H9 (cell line): ENCODE measurements at regions not wholly inside any gene's neighbourhood (a gene's known extent, or its start where the extent isn't known, plus 50 kb on each side); places are given as distances from the start of the nearest gene placed in this dataset.

Source experiments
- DNase-seq: peaks from one replicate; pipeline ENCODE4 v3.0.0-alpha.2; 2017
- H2AFZ ChIP-seq: one replicate; pipeline ENCODE4 v1.6.1; 2013; ENCODE audit warnings: mild to moderate bottlenecking, low read length, control low read depth, moderate library complexity
- H2AK5ac ChIP-seq: 2 replicates; pipeline ENCODE4 v1.6.1; 2013; ENCODE audit warnings: low read length, control low read depth, mixed read lengths; ENCODE audit not compliant: insufficient read length
- H2BK120ac ChIP-seq: one replicate; pipeline ENCODE4 v1.6.1; 2013; ENCODE audit warnings: low read depth, mild to moderate bottlenecking, low read length, control low read depth, inconsistent platforms; ENCODE audit not compliant: poor library complexity, severe bottlenecking
- H2BK12ac ChIP-seq: 2 replicates; pipeline ENCODE4 v1.6.1; 2013; ENCODE audit warnings: low read length, control low read depth, mixed read lengths, low read depth; ENCODE audit not compliant: insufficient read length
- H2BK15ac ChIP-seq: 2 replicates; pipeline ENCODE4 v1.6.1; 2013; ENCODE audit warnings: low read depth, low read length, control low read depth
- H2BK20ac ChIP-seq: one replicate; pipeline ENCODE4 v1.6.1; 2013; ENCODE audit warnings: low read depth, mild to moderate bottlenecking, low read length, control low read depth, inconsistent platforms; ENCODE audit not compliant: poor library complexity, severe bottlenecking
- H2BK5ac ChIP-seq: 2 replicates; pipeline ENCODE4 v1.6.1; 2013; ENCODE audit warnings: low read length, control low read depth, mixed read lengths; ENCODE audit not compliant: insufficient read length
- H3K14ac ChIP-seq: 2 replicates; pipeline ENCODE4 v1.6.1; 2013; ENCODE audit warnings: low read length, control low read depth; ENCODE audit not compliant: insufficient read depth
- H3K18ac ChIP-seq: 2 replicates; pipeline ENCODE4 v1.6.1; 2013; ENCODE audit warnings: low read depth, mild to moderate bottlenecking, mixed read lengths, low read length, control low read depth; ENCODE audit not compliant: insufficient read length
- H3K23ac ChIP-seq: 2 replicates; pipeline ENCODE4 v1.6.1; 2013; ENCODE audit warnings: low read length, control low read depth, mixed read lengths, low read depth; ENCODE audit not compliant: insufficient read length
- H3K23me2 ChIP-seq: 2 replicates; pipeline ENCODE4 v1.6.1; 2013; ENCODE audit warnings: low read depth, mild to moderate bottlenecking, mixed read lengths, low read length, control low read depth; ENCODE audit not compliant: insufficient read length, poor library complexity, severe bottlenecking
- H3K27ac ChIP-seq: 2 replicates; pipeline ENCODE4 v1.5.1; 2013; ENCODE audit warnings: low read length, control low read depth, mixed read lengths, low read depth; ENCODE audit not compliant: insufficient read length
- H3K27me3 ChIP-seq: 2 replicates; pipeline ENCODE4 v1.6.1; 2013; ENCODE audit warnings: low read length, control low read depth, inconsistent platforms; ENCODE audit not compliant: insufficient read depth
- H3K4ac ChIP-seq: 2 replicates; pipeline ENCODE4 v1.6.1; 2013; ENCODE audit warnings: low read depth, mild to moderate bottlenecking, control low read depth, inconsistent platforms, low read length, moderate library complexity
- H3K4me1 ChIP-seq: 2 replicates; pipeline ENCODE4 v1.6.1; 2013; ENCODE audit warnings: low read length, control low read depth, inconsistent platforms; ENCODE audit not compliant: insufficient read depth
- H3K4me2 ChIP-seq: 2 replicates; pipeline ENCODE4 v1.6.1; 2013; ENCODE audit warnings: low read length, control low read depth, mixed read lengths; ENCODE audit not compliant: insufficient read length, insufficient read depth
- H3K56ac ChIP-seq: 2 replicates; pipeline ENCODE4 v1.6.1; 2013; ENCODE audit warnings: low read depth, mild to moderate bottlenecking, mixed read lengths, low read length, control low read depth; ENCODE audit not compliant: insufficient read length
- H3K79me1 ChIP-seq: 2 replicates; pipeline ENCODE4 v1.6.1; 2013; ENCODE audit warnings: low read depth, mild to moderate bottlenecking, moderate library complexity, low read length, control low read depth, inconsistent platforms; ENCODE audit not compliant: insufficient read depth, poor library complexity, severe bottlenecking
- H3K79me2 ChIP-seq: 2 replicates; pipeline ENCODE4 v1.6.1; 2013; ENCODE audit warnings: low read length, control low read depth, inconsistent platforms; ENCODE audit not compliant: insufficient read depth
- H3K9ac ChIP-seq: 2 replicates; pipeline ENCODE4 v1.6.1; 2013; ENCODE audit warnings: low read length, control low read depth, mixed read lengths; ENCODE audit not compliant: insufficient read length; ENCODE audit errors: extremely low read depth
- H3K9me3 ChIP-seq: one replicate; pipeline ENCODE4 v1.6.1; 2013; ENCODE audit warnings: low read depth, low read length, inconsistent platforms; ENCODE audit not compliant: control insufficient read depth
- H3T11ph ChIP-seq: one replicate; pipeline ENCODE4 v1.6.1; 2013; ENCODE audit warnings: mild to moderate bottlenecking, low read length, control low read depth, inconsistent platforms
- H4K20me1 ChIP-seq: one replicate; pipeline ENCODE4 v1.6.1; 2013; ENCODE audit not compliant: control insufficient read depth, insufficient read length, insufficient read depth
- H4K5ac ChIP-seq: 2 replicates; pipeline ENCODE4 v1.6.1; 2013; ENCODE audit warnings: low read depth, mild to moderate bottlenecking, mixed read lengths, low read length, control low read depth; ENCODE audit not compliant: insufficient read length
- H4K8ac ChIP-seq: replicated peaks from 2 replicates; pipeline ENCODE4 v1.6.1; 2013; ENCODE audit warnings: low read length, control low read depth, mixed read lengths, low read depth; ENCODE audit not compliant: insufficient read length
- H4K91ac ChIP-seq: 2 replicates; pipeline ENCODE4 v1.6.1; 2013; ENCODE audit warnings: low read depth, mild to moderate bottlenecking, moderate library complexity, mixed read lengths, low read length, control low read depth; ENCODE audit not compliant: insufficient read length
- H3K27ac Mint-ChIP-seq, 3 experiments: 2 replicates in 2 of 3; 3 replicates in 1 of 3; pipeline ENCODE4 v1.8.0; 2020 to 2021; ENCODE audit warnings: mixed read lengths in 3 of 3, mild to moderate bottlenecking in 1 of 3, moderate library complexity in 1 of 3
- H3K27me3 Mint-ChIP-seq: 2 replicates; pipeline ENCODE4 v1.8.0; 2021; ENCODE audit warnings: low read depth, mild to moderate bottlenecking, moderate library complexity, mixed read lengths
- H3K36me3 Mint-ChIP-seq, 3 experiments: 2 replicates in 2 of 3; 3 replicates in 1 of 3; pipeline ENCODE4 v1.8.0; 2020 to 2021; ENCODE audit warnings: low read depth in 3 of 3, mixed read lengths in 3 of 3; ENCODE audit not compliant: insufficient read depth in 1 of 3
- H3K4me1 Mint-ChIP-seq, 2 experiments: 2 replicates each; pipeline ENCODE4 v1.8.0; 2020; ENCODE audit warnings: mixed read lengths in 2 of 2
- H3K4me3 Mint-ChIP-seq, 2 experiments: 2 replicates in 1 of 2; 3 replicates in 1 of 2; pipeline ENCODE4 v1.8.0; 2020 to 2021; ENCODE audit warnings: mild to moderate bottlenecking in 2 of 2, mixed read lengths in 2 of 2, moderate library complexity in 1 of 2
- H3K9me3 Mint-ChIP-seq, 2 experiments: 2 replicates in 1 of 2; 3 replicates in 1 of 2; pipeline ENCODE4 v1.8.0; 2020; ENCODE audit warnings: mild to moderate bottlenecking in 2 of 2, mixed read lengths in 2 of 2, moderate library complexity in 1 of 2
- CTCF ChIP-seq: fragments of 200-600 bp; sonication (generic); conservative IDR thresholded peaks from 3 replicates; pipeline ENCODE4 v1.8.0; 2021; ENCODE audit warnings: antibody characterized with exemption, mild to moderate bottlenecking

- H4K20me1 ChIP-seq = no peaks in the 10 kb centered on the region
- H4K8ac ChIP-seq = no peak overlapping the region
- H3K36me3 Mint-ChIP-seq = peaks cover 0 to 2% (median 0%) of the 10 kb centered on the region in 3 experiments; a peak in 2 of 7 replicates
- H3K27me3 Mint-ChIP-seq = no peaks in the 10 kb centered on the region
- H3K9me3 ChIP-seq = no peaks in the 10 kb centered on the region
- no peak overlapping the region for H2BK120ac ChIP-seq
- no peaks in the 10 kb centered on the region for H3K79me2 ChIP-seq
- no peak overlapping the region for H2BK20ac ChIP-seq
- no peaks in the 10 kb centered on the region for H3K79me1 ChIP-seq
- H3T11ph ChIP-seq = no peak overlapping the region
- no peaks in the 10 kb centered on the region for H3K23me2 ChIP-seq
- H2BK15ac ChIP-seq = no peak overlapping the region
- H3K23ac ChIP-seq = no peak overlapping the region
- H3K14ac ChIP-seq = no peak overlapping the region
- no peak overlapping the region for H2BK12ac ChIP-seq
- no peak overlapping the region for H2AK5ac ChIP-seq
- no peak overlapping the region for H3K9ac ChIP-seq
- H3K4me2 ChIP-seq = no peak overlapping the region
- no peak overlapping the region for H2AFZ ChIP-seq
- no peak overlapping the region for H3K56ac ChIP-seq
- H3K4ac ChIP-seq = no peak overlapping the region
- H3K27ac ChIP-seq = no peak overlapping the region
- H4K5ac ChIP-seq = no peak overlapping the region
- no peak overlapping the region for H3K4me3 Mint-ChIP-seq
- no peaks in the 10 kb centered on the region for H3K27me3 ChIP-seq
- H3K27ac Mint-ChIP-seq = no peak overlapping the region
- no peak for DNase-seq
- H3K4me1 ChIP-seq = no peaks in the 10 kb centered on the region
- no peak overlapping the region for H2BK5ac ChIP-seq
- H3K18ac ChIP-seq = no peak overlapping the region
- H4K91ac ChIP-seq = no peak overlapping the region
- no peaks in the 10 kb centered on the region for H3K4me1 Mint-ChIP-seq
- no peaks in the 10 kb centered on the region for H3K9me3 Mint-ChIP-seq
- TF ChIP-seq CTCF = no peak
Measured at GRCh38 chr6:140559458-140559857, 1185.0 kb upstream of the CITED2 start.
